ENCODE measurements at regions not wholly inside any gene's neighbourhood (a gene's known extent, or its start where the extent isn't known, plus 50 kb on each side); places are given as distances from the start of the nearest gene placed in this dataset.
"Not testable (repeated sequence)": the region's sequence is repeated elsewhere in the genome, so short reads cannot be mapped to it uniquely, and the experiment has no call there.

- Histone ChIP-seq H3K9ac (ENCODE audit: low read depth in 2 of 2, low read length in 2 of 2) (no peak overlapping the region), H3K9me3 (no peaks in the 10 kb centered on the region), H3K36me3 (no peaks in the 10 kb centered on the region), H3K27ac (no peak overlapping the region), H3K4me1 (no peaks in the 10 kb centered on the region), H3K27me3 (no peaks in the 10 kb centered on the region), H3K4me3 (no peak overlapping the region)
- TF ChIP-seq CTCF (IDR thresholded peaks at IDR 0.05) = no peak
- intact Hi-C loops (cut with DNase I) = no loop called here
- no peak for DNase-seq
Observed at GRCh38 chr6:120945905-120946594, 388.2 kb downstream of the TBC1D32 start.

- Histone ChIP-seq H3K4me3 (no peak overlapping the region), H3K27ac (no peak overlapping the region), H3K9ac (ENCODE audit: low read depth in 2 of 2, low read length in 2 of 2) (no peak overlapping the region), H3K27me3 (no peaks in the 10 kb centered on the region), H3K9me3 (no peaks in the 10 kb centered on the region), H3K36me3 (no peaks in the 10 kb centered on the region), H3K4me1 (no peaks in the 10 kb centered on the region)
- intact Hi-C loops (cut with DNase I) = no loop called here
- DNase-seq = no peak
- TF ChIP-seq CTCF (IDR thresholded peaks at IDR 0.05) = no peak
Observed at GRCh38 chr6:120938876-120939472, 395.3 kb downstream of the TBC1D32 start.

GRCh38 chr6:120938164-120938875, 396.0 kb downstream of the TBC1D32 start:
- Histone ChIP-seq H3K9me3 (no peaks in the 10 kb centered on the region), H3K36me3 (no peaks in the 10 kb centered on the region), H3K27ac (no peak overlapping the region), H3K27me3 (no peaks in the 10 kb centered on the region), H3K9ac (ENCODE audit: low read depth in 2 of 2, low read length in 2 of 2) (no peak overlapping the region), H3K4me3 (no peak overlapping the region), H3K4me1 (no peaks in the 10 kb centered on the region)
- DNase-seq = no peak
- intact Hi-C loops (cut with DNase I) = no loop called here
- no peak for TF ChIP-seq CTCF (IDR thresholded peaks at IDR 0.05)

- H3K27ac ChIP-seq = no peak overlapping the region
- no peak overlapping the region for H3K9ac ChIP-seq (ENCODE audit: low read depth in 2 of 2, low read length in 2 of 2)
- H3K27me3 ChIP-seq = no peaks in the 10 kb centered on the region
- TF ChIP-seq CTCF (IDR thresholded peaks at IDR 0.05) = no peak
- no peak for DNase-seq
- H3K9me3 ChIP-seq = no peaks in the 10 kb centered on the region
- no peaks in the 10 kb centered on the region for H3K36me3 ChIP-seq
- H3K4me1 ChIP-seq = no peaks in the 10 kb centered on the region
- intact Hi-C loops (cut with DNase I) = no loop called here
- no peak overlapping the region for H3K4me3 ChIP-seq
Observed at GRCh38 chr6:120935908-120936307, 398.4 kb downstream of the TBC1D32 start.

- Histone ChIP-seq H3K9me3 (no peaks in the 10 kb centered on the region), H3K9ac (ENCODE audit: low read depth in 2 of 2, low read length in 2 of 2) (no peak overlapping the region), H3K27ac (no peak overlapping the region), H3K27me3 (no peaks in the 10 kb centered on the region), H3K4me1 (no peaks in the 10 kb centered on the region), H3K36me3 (no peaks in the 10 kb centered on the region), H3K4me3 (no peak overlapping the region)
- DNase-seq = no peak
- intact Hi-C loops (cut with DNase I) = no loop called here
- TF ChIP-seq CTCF (IDR thresholded peaks at IDR 0.05) = no peak
Observed at GRCh38 chr6:120935016-120935415, 399.3 kb downstream of the TBC1D32 start.

GRCh38 chr6:120931520-120932180, 402.6 kb downstream of the TBC1D32 start:
- DNase-seq; intact Hi-C loops (cut with DNase I); H3K27ac ChIP-seq: not testable (repeated sequence)

GRCh38 chr6:120930500-120930899, 403.8 kb downstream of the TBC1D32 start:
- H3K27ac ChIP-seq; H3K36me3 ChIP-seq; DNase-seq; H3K4me1 ChIP-seq; H3K4me3 ChIP-seq; H3K27me3 ChIP-seq; H3K9ac ChIP-seq (ENCODE audit: low read depth in 2 of 2, low read length in 2 of 2); intact Hi-C loops (cut with DNase I); H3K9me3 ChIP-seq: not testable (repeated sequence)

More at GRCh38 chr6:120931520-120932180, 402.6 kb downstream of the TBC1D32 start:
- not testable (repeated sequence) for H3K36me3 ChIP-seq; H3K9me3 ChIP-seq; H3K9ac ChIP-seq (ENCODE audit: low read depth in 2 of 2, low read length in 2 of 2); H3K4me3 ChIP-seq; H3K27me3 ChIP-seq; H3K4me1 ChIP-seq

All from colonic mucosa (tissue), 4 donors.